DOHH2 (cell line): ENCODE measurements at regions not wholly inside any gene's neighbourhood (a gene's known extent, or its start where the extent isn't known, plus 50 kb on each side); places are given as distances from the start of the nearest gene placed in this dataset.

Experiments used
- EZH2phosphoT487 ChIP-seq: fragments of 200-600 bp; sonication (generic); IDR thresholded peaks from 2 replicates; pipeline ENCODE4 v1.6.1; 2017; ENCODE audit warnings: borderline replicate concordance, mild to moderate bottlenecking, antibody characterized with exemption, low read length, moderate library complexity, mixed read lengths
- TF ChIP-seq, protein P1 (sequence below): fragments of 200-600 bp; sonication (generic); IDR thresholded peaks from one replicate; pipeline ENCODE4 v1.5.1; 2014; ENCODE audit warnings: antibody characterized with exemption, mild to moderate bottlenecking, low read depth, low read length; ENCODE audit not compliant: poor library complexity, severe bottlenecking

GRCh38 chr6:111988926-111989325 is 65.0 kb upstream of the CCN6 start:
- no peak for TF ChIP-seq EZH2phosphoT487
- TF ChIP-seq, protein P1, sequence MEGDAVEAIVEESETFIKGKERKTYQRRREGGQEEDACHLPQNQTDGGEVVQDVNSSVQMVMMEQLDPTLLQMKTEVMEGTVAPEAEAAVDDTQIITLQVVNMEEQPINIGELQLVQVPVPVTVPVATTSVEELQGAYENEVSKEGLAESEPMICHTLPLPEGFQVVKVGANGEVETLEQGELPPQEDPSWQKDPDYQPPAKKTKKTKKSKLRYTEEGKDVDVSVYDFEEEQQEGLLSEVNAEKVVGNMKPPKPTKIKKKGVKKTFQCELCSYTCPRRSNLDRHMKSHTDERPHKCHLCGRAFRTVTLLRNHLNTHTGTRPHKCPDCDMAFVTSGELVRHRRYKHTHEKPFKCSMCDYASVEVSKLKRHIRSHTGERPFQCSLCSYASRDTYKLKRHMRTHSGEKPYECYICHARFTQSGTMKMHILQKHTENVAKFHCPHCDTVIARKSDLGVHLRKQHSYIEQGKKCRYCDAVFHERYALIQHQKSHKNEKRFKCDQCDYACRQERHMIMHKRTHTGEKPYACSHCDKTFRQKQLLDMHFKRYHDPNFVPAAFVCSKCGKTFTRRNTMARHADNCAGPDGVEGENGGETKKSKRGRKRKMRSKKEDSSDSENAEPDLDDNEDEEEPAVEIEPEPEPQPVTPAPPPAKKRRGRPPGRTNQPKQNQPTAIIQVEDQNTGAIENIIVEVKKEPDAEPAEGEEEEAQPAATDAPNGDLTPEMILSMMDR = no peak
